Bronchial epithelial cell (primary cell): ENCODE measurements at regions not wholly inside any gene's neighbourhood (a gene's known extent, or its start where the extent isn't known, plus 50 kb on each side); places are given as distances from the start of the nearest gene placed in this dataset.
A peak's percentile ranks its signal among the peaks of the same experiment; 100 is the strongest.

Experiments used
- DNase-seq: peaks from one replicate; pipeline ENCODE4 v3.0.0-alpha.2; 2010; ENCODE audit warnings: low read depth
- FAIRE-seq: peaks from 2 replicates; lab custom pipeline; 2011; peaks lifted over from hg19 to GRCh38; lab: Jason Lieb, UNC
- H3K27me3 ChIP-seq: 2 replicates; pipeline ENCODE4 v1.5.1; 2011; ENCODE audit warnings: low read length; ENCODE audit not compliant: control insufficient read depth, insufficient read depth
- H3K36me3 ChIP-seq: 2 replicates; pipeline ENCODE4 v1.5.1; 2011; ENCODE audit warnings: low read length; ENCODE audit not compliant: control insufficient read depth, insufficient read depth
- H3K4me3 ChIP-seq: 2 replicates; pipeline ENCODE4 v1.5.1; 2011; ENCODE audit warnings: mild to moderate bottlenecking, low read depth, low read length, control low read depth
- CTCF ChIP-seq: IDR thresholded peaks from 2 replicates; pipeline ENCODE4 v1.5.1; 2011; ENCODE audit warnings: mild to moderate bottlenecking, moderate library complexity, low read length, control low read depth, inconsistent platforms; ENCODE audit not compliant: insufficient read depth, severe bottlenecking

DNA sequence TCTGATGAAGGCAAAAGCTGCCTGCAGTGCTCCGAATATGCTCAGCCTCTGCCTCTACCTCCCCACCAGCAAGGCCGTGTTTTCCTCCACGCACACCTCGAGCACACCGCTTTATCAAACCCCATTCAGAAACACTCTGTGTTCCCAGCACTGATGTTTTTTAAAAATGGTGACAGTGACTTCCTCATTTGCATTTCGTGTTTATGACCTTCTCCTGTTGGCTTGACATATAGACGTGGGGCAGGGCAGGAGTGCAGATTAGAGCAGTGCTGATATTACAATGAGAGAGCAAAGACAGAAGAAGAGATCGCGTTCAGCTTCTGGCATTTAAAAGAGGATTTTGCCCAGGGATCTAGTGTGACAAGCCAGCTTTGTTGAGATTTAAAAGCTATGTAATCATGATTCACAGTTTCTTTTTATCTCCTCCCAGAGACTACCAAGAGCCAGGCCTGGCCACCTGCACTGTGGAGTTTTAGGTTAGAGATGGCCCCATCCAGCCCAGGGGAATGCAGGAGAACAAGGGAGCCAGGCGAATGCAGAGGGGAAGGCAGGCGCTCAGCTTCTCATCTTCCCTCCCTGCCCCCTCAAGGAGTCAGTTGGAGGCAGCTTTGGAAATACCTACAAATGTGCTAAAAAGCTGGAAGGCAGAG is 61.5 kb upstream of the NEDD4L start:
- FAIRE-seq (no peak), DNase-seq (no peak)
- TF ChIP-seq CTCF = no peak
- Histone ChIP-seq H3K27me3 (no peaks in the 10 kb centered on the region), H3K36me3 (no peaks in the 10 kb centered on the region), H3K4me3 (no peak overlapping the region)

GRCh38 chr18:57981308-57982028 is 62.6 kb upstream of the NEDD4L start:
- DNase-seq (no peak), FAIRE-seq (no peak)
- no peak for TF ChIP-seq CTCF

DNA sequence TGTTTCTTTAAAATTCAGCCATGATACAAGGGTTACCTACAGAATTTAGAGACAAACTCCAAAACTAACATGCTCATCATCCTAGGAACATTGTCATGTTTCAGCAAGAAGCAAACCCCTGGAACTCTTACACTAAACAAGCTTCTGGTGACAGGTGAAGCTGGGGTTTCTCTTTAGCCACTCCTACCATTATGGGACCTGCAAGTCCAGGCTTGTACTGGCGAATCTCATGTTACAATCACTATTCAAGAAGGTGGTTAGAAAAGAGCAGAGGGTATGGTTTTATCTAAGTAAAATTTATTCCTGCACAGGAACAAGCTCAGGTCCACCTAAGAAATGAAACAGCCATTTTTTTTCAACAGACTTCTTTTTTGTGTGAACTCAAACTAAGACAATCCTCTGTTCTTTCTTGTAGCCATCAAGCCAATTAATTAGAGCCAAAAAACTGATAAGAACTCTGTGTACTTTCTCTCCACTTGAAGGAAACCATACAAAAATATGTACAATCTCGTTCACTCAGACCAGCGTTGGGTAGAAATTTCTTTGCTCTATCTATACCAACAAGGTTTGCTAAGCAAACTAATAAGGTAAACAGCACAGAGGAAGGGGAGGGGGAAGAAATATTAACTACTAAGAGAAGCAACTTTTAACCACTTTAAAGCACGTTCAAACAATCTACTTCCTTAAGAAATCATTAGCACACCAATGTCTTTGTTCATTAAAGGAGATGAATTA is 63.3 kb upstream of the NEDD4L start:
- no peak for TF ChIP-seq CTCF
- Histone ChIP-seq H3K27me3 (no peaks in the 10 kb centered on the region), H3K4me3 (no peak overlapping the region), H3K36me3 (no peaks in the 10 kb centered on the region)
- no peak for FAIRE-seq
- DNase-seq = peak; percentile 67

More at GRCh38 chr18:57981308-57982028, 62.6 kb upstream of the NEDD4L start:
- no peaks in the 10 kb centered on the region for H3K36me3 ChIP-seq
- H3K27me3 ChIP-seq = no peaks in the 10 kb centered on the region
- H3K4me3 ChIP-seq = no peak overlapping the region

GRCh38 chr18:57976230-57976773 is 67.7 kb upstream of the NEDD4L start:
- no peak for TF ChIP-seq CTCF
- no peaks in the 10 kb centered on the region for H3K36me3 ChIP-seq
- FAIRE-seq (no peak), DNase-seq (no peak)
- H3K4me3 ChIP-seq = no peak overlapping the region
- no peaks in the 10 kb centered on the region for H3K27me3 ChIP-seq

- TF ChIP-seq CTCF = no peak
- FAIRE-seq (no peak), DNase-seq (no peak)
- Histone ChIP-seq H3K36me3 (no peaks in the 10 kb centered on the region), H3K4me3 (no peak overlapping the region), H3K27me3 (no peaks in the 10 kb centered on the region)
Observed at GRCh38 chr18:57975805-57976204, 68.2 kb upstream of the NEDD4L start.
